Hindlimb muscle (tissue), 1 donor: ENCODE measurements at regions not wholly inside any gene's neighbourhood (a gene's known extent, or its start where the extent isn't known, plus 50 kb on each side); places are given as distances from the start of the nearest gene placed in this dataset.
"Not testable (repeated sequence)": the region's sequence is repeated elsewhere in the genome, so short reads cannot be mapped to it uniquely, and the experiment has no call there.

Source experiments
- DNase-seq: peaks from one replicate; pipeline ENCODE4 v3.0.0-alpha.2; 2013

GRCh38 chr12:78269620-78270019 is 438.9 kb downstream of the NAV3 start:
- DNase-seq = no peak

DNA sequence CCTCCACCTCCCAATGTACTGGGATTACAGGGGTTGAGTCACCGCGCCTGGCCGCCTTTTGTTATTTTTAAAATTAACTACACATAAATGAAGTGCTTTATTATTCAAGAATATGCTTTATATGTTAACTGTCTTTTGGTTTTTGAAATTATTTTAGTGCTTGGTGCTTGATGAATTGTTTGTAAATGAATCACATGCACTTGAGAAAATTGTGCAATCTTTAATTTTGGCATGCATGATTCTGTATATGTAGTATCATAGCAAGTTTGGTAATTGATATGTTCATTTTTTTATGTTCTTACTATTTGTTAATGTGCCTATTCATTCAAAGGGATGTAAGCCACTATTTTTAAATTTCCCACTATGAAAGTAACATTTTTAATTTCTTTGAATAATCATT is 440.9 kb downstream of the NAV3 start:
- no peak for DNase-seq

- DNase-seq = no peak
These were observed 445.2 kb downstream of the NAV3 start for GRCh38 chr12:78275886-78276285.

DNA sequence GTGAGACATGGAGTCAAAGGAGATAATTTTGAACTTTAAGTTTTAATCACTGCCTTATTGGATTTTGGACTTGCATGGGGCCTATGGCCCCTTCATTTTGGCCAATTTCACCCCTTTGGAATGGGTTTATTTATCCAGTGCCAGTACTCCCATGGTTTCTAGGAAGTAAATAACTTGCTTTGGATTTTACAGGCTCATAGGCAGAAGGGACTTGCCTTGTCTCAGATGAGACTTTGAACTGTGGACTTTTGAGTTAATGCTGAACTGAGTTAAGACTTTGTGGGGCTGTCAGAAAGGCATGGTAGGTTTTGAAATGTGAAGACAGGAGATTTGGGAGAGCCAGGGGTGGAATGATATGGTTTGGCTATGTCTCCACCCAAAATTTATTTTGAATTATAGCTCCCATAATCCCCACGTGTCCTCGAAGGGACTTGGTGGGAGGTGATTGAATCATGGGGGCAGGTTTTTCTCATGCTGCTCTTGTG is 448.1 kb downstream of the NAV3 start:
- no peak for DNase-seq

- DNase-seq = no peak
These were observed 448.9 kb downstream of the NAV3 start for GRCh38 chr12:78279567-78279966.

DNA sequence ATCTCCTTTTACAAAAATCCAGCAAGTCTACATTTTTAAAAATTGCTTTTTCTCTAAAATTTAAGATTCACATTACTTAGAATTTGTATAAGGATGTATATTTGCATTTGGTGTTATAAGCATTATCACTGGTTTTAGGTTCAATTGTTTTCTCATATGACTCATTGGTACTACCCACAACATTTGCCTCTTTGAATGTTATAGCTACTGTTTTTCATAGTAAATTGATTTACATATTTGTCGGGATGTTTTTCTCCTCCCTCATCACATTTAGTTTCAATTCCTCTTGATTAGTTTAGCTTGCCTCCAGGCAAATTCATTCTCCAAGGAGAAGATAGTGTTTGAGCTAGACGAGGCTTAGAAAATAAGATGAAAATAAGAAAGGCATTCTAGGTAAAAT is 450.4 kb downstream of the NAV3 start:
- DNase-seq = not testable (repeated sequence)

DNA sequence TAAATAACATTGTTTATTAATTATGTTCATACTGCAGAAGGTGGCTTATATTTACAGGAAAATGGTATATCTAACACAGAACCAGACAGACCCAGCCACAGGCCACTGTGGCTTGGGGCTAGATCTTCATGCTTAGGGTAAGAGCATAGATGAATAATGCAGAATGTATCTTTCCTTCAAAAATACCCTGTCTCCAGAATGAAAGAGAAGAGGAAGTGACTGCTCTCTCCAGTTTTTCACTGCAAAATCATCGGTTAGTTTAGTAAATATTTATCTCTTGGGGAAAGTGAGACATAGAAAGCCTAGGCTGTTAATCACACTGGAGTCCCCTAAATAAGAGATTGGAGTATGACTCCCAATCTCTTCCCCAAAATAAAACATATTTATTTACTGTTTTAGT is 453.7 kb downstream of the NAV3 start:
- DNase-seq = no peak

- DNase-seq = no peak
These were observed 460.1 kb downstream of the NAV3 start for GRCh38 chr12:78290606-78291345.

- DNase-seq = no peak
These were observed 462.5 kb downstream of the NAV3 start for GRCh38 chr12:78293059-78293686.

GRCh38 chr12:78301282-78301681 is 470.6 kb downstream of the NAV3 start:
- not testable (repeated sequence) for DNase-seq

GRCh38 chr12:78305808-78306207 is 475.1 kb downstream of the NAV3 start:
- DNase-seq = no peak

- no peak for DNase-seq
These were observed 475.5 kb downstream of the NAV3 start for GRCh38 chr12:78306236-78306635.

DNA sequence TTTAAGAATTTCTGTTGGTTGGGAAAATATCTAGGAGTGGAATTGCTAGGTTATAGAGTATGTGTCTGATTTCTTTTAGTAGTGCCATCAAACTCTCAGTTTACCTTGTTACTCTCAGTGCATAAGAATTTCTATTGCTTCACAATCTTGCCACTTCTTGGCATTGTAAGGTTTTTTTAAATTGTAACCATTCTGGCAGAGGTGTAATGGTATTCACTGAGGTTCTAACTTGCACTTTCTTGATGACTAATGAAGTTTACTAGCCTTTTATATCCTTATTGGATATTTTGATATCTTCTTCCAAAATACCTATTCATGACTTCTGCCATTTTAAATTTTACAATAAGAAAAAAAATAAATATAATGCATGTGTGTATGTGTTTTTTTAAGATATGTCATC is 478.0 kb downstream of the NAV3 start:
- DNase-seq = no peak

GRCh38 chr12:78315028-78315427 is 484.3 kb downstream of the NAV3 start:
- no peak for DNase-seq

- no peak for DNase-seq
These were observed 485.4 kb downstream of the NAV3 start for GRCh38 chr12:78316136-78316535.

GRCh38 chr12:78316631-78317468 is 486.2 kb downstream of the NAV3 start:
- no peak for DNase-seq

GRCh38 chr12:78321696-78322095 is 491.0 kb downstream of the NAV3 start:
- DNase-seq = no peak

- DNase-seq = no peak
These were observed 492.5 kb downstream of the NAV3 start for GRCh38 chr12:78323226-78323625.

GRCh38 chr12:78324234-78324633 is 493.5 kb downstream of the NAV3 start:
- no peak for DNase-seq

GRCh38 chr12:78328524-78328923 is 497.8 kb downstream of the NAV3 start:
- DNase-seq = no peak

GRCh38 chr12:78330131-78330530 is 499.4 kb downstream of the NAV3 start:
- no peak for DNase-seq

- DNase-seq = no peak
These were observed 500.5 kb downstream of the NAV3 start for GRCh38 chr12:78331181-78331580.

- no peak for DNase-seq
These were observed 501.1 kb downstream of the NAV3 start for GRCh38 chr12:78331753-78332152.
